Neural progenitor cell (in vitro differentiated cells): ENCODE measurements at regions not wholly inside any gene's neighbourhood (a gene's known extent, or its start where the extent isn't known, plus 50 kb on each side); places are given as distances from the start of the nearest gene placed in this dataset.

ENCODE experiments used
- DNase-seq: peaks from one replicate; pipeline ENCODE4 v3.0.0-alpha.2; 2016; ENCODE audit warnings: low spot score
- H2AFZ ChIP-seq: fragments of 200-600 bp; sonication (generic); replicated peaks from 2 replicates; pipeline ENCODE4 v1.6.1; 2016; ENCODE audit warnings: antibody characterized with exemption
- H3F3A ChIP-seq: fragments of 200-600 bp; sonication (generic); 2 replicates; pipeline ENCODE4 v1.6.1; 2016; ENCODE audit warnings: antibody characterized with exemption, low read depth
- H3K27ac ChIP-seq: fragments of 200-600 bp; sonication (generic); 2 replicates; pipeline ENCODE4 v1.5.1; 2016; ENCODE audit warnings: mild to moderate bottlenecking
- H3K27me3 ChIP-seq: fragments of 200-600 bp; sonication (generic); 2 replicates; pipeline ENCODE4 v1.6.1; 2016; ENCODE audit warnings: mild to moderate bottlenecking, moderate library complexity
- H3K36me3 ChIP-seq: fragments of 200-600 bp; sonication (generic); 2 replicates; pipeline ENCODE4 v1.5.1; 2016
- H3K4me1 ChIP-seq: fragments of 200-600 bp; sonication (generic); 2 replicates; pipeline ENCODE4 v1.6.1; 2016; ENCODE audit warnings: mixed run types
- H3K4me2 ChIP-seq: fragments of 200-600 bp; sonication (generic); 2 replicates; pipeline ENCODE4 v1.6.1; 2016
- H3K4me3 ChIP-seq: fragments of 200-600 bp; sonication (generic); 2 replicates; pipeline ENCODE4 v1.5.1; 2016
- H3K79me2 ChIP-seq: fragments of 200-600 bp; sonication (generic); 2 replicates; pipeline ENCODE4 v1.6.1; 2016; ENCODE audit warnings: low read depth
- H3K9ac ChIP-seq: fragments of 200-600 bp; sonication (generic); 2 replicates; pipeline ENCODE4 v1.6.1; 2016
- H3K9me3 ChIP-seq: fragments of 200-600 bp; sonication (generic); 2 replicates; pipeline ENCODE4 v1.5.1; 2016; ENCODE audit warnings: low read depth
- H4K20me1 ChIP-seq: fragments of 200-600 bp; sonication (generic); 2 replicates; pipeline ENCODE4 v1.6.1; 2016; ENCODE audit warnings: low read depth
- H3K27ac Mint-ChIP-seq: 3 replicates; pipeline ENCODE4 v1.8.0; 2021; ENCODE audit warnings: mixed read lengths
- H3K27me3 Mint-ChIP-seq: 2 replicates; pipeline ENCODE4 v1.8.0; 2022; ENCODE audit warnings: low read depth, mild to moderate bottlenecking, inconsistent platforms, moderate library complexity, mixed read lengths; ENCODE audit not compliant: insufficient read depth
- H3K36me3 Mint-ChIP-seq: 3 replicates; pipeline ENCODE4 v1.8.0; 2021; ENCODE audit warnings: mixed read lengths
- H3K4me1 Mint-ChIP-seq: 3 replicates; pipeline ENCODE4 v1.8.0; 2021; ENCODE audit warnings: mixed read lengths
- H3K4me3 Mint-ChIP-seq: 3 replicates; pipeline ENCODE4 v1.8.0; 2021; ENCODE audit warnings: mild to moderate bottlenecking, moderate library complexity, mixed read lengths
- H3K9me3 Mint-ChIP-seq: 3 replicates; pipeline ENCODE4 v1.8.0; 2020; ENCODE audit warnings: mixed read lengths
- EZH2 ChIP-seq: fragments of 200-600 bp; sonication (generic); IDR thresholded peaks from 2 replicates; pipeline ENCODE4 v1.6.1; 2017; ENCODE audit warnings: antibody characterized with exemption, mild to moderate bottlenecking, moderate library complexity
- EZH2phosphoT487 ChIP-seq: fragments of 200-600 bp; sonication (generic); IDR thresholded peaks from 2 replicates; pipeline ENCODE4 v1.6.1; 2017; ENCODE audit warnings: antibody characterized with exemption
- TF ChIP-seq, protein P1 (sequence below): fragments of 200-600 bp; sonication (generic); IDR thresholded peaks from 2 replicates; pipeline ENCODE4 v1.5.1; 2017; ENCODE audit warnings: antibody characterized with exemption, mild to moderate bottlenecking

DNA sequence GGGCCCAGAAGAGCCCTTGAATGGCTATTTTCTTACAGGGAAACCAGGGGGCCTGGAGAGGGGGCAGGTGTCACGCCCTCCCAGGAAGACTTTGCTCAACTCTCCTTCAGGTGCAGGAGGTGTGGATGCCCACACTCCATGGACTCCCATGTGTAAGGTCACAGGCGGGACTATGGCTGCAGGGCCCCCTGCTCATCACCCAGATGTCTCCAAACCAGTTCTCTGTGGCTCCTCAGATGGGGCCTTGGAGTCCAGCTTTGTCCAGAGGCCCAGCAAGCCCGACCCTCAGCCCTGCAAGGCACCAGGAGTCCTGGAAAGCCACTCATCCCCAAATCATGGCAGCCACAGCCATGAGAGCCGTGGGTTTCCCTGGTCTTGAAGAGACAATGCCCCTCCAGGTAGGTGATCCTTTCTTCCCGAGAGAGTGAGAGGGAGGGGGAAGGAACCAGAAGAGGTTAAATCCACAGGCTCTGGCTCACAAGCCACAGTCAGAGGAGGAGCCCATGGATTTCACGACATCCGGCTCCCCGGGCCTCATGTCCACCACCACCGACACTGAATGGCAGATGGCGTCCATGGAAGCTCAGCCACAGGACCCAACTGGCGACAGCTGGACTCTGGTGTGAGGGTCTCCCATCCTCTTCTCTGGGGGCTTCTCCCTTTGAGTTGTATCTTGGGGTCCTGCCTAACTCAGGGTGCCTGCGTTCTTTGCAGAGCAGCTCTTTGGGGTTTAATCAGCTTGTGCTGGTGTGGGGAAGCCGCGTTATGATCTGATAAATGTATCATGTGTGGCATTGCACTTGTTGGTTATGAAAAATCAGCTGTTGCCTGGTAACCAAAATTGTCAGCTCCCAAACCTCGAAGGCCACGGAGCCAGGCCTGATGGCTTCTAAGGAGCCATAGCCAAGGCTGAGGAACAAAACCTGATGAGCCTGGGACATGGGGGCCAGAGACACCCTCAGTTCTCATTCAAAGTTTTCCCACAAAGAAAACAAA, 620.4 kb downstream of the BRD1 start:
- Histone ChIP-seq H3K4me1 (no peaks in the 10 kb centered on the region), H3K27ac (no peak overlapping the region), H2AFZ (no peak overlapping the region), H3K79me2 (no peaks in the 10 kb centered on the region), H4K20me1 (peaks cover 4% of the 10 kb centered on the region), H3F3A (no peaks in the 10 kb centered on the region), H3K4me2 (no peak overlapping the region), H3K9ac (no peak overlapping the region), H3K4me3 (no peak overlapping the region), H3K9me3 (no peaks in the 10 kb centered on the region), H3K27me3 (no peaks in the 10 kb centered on the region), H3K36me3 (no peaks in the 10 kb centered on the region)
- Mint-ChIP-seq H3K4me3 (no peak overlapping the region), H3K9me3 (no peaks in the 10 kb centered on the region), H3K4me1 (no peaks in the 10 kb centered on the region), H3K36me3 (no peaks in the 10 kb centered on the region), H3K27me3 (peaks cover 9% of the 10 kb centered on the region), H3K27ac (no peak overlapping the region)
- DNase-seq: no peak
- TF ChIP-seq, protein P1, sequence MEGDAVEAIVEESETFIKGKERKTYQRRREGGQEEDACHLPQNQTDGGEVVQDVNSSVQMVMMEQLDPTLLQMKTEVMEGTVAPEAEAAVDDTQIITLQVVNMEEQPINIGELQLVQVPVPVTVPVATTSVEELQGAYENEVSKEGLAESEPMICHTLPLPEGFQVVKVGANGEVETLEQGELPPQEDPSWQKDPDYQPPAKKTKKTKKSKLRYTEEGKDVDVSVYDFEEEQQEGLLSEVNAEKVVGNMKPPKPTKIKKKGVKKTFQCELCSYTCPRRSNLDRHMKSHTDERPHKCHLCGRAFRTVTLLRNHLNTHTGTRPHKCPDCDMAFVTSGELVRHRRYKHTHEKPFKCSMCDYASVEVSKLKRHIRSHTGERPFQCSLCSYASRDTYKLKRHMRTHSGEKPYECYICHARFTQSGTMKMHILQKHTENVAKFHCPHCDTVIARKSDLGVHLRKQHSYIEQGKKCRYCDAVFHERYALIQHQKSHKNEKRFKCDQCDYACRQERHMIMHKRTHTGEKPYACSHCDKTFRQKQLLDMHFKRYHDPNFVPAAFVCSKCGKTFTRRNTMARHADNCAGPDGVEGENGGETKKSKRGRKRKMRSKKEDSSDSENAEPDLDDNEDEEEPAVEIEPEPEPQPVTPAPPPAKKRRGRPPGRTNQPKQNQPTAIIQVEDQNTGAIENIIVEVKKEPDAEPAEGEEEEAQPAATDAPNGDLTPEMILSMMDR: no peak
- TF ChIP-seq EZH2 (no peak), EZH2phosphoT487 (no peak)

DNA sequence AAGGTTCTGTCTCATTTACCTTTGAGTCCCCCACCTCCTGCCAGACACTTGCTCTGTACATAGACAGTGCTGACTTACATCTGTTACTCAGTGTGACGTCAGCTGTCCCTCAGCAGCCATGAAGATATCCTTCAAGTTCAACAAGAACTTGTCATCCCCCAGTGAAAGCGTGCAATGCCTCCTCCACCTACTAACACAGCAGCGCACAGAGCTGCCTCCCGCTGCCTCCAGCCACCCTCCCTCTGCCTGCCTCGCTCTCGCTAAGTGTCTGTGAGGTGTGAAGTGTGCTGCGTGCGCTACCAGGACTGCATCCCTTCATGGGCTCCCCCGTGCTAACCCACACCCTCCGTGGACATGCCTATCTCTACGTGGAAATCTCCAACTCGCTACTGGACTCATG, 621.4 kb downstream of the BRD1 start:
- Histone ChIP-seq H3K4me1 (no peaks in the 10 kb centered on the region), H3K79me2 (no peaks in the 10 kb centered on the region), H3K27me3 (no peaks in the 10 kb centered on the region), H4K20me1 (peaks cover 4% of the 10 kb centered on the region), H3K9ac (no peak overlapping the region), H3K4me2 (no peak overlapping the region), H3K36me3 (no peaks in the 10 kb centered on the region), H3K9me3 (no peaks in the 10 kb centered on the region), H3K4me3 (no peak overlapping the region), H3F3A (no peaks in the 10 kb centered on the region), H2AFZ (no peak overlapping the region), H3K27ac (no peak overlapping the region)
- H3K27ac Mint-ChIP-seq: no peak overlapping the region
- no peak for DNase-seq
- peaks cover 9% of the 10 kb centered on the region for H3K27me3 Mint-ChIP-seq
- no peaks in the 10 kb centered on the region for H3K9me3 Mint-ChIP-seq
- TF ChIP-seq EZH2 (no peak), EZH2phosphoT487 (no peak)
- TF ChIP-seq, protein P1: no peak
- H3K4me1 Mint-ChIP-seq: no peaks in the 10 kb centered on the region
- no peak overlapping the region for H3K4me3 Mint-ChIP-seq
- H3K36me3 Mint-ChIP-seq: no peaks in the 10 kb centered on the region

DNA sequence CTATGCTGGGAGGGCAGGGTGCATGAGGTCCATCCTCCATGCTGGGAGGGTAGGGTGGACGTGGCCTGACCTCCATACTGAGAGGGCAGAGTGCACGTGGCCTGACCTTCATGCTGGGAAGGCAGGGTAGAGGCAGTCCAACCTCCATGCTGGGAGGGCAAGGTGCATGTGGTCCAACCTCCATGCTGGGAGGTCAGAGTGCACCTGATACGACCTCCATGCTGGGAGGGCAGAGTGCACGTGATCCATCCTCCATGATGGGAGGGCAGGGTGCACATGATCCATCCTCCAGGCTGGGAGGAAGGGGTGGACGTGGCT, 622.2 kb downstream of the BRD1 start:
- H3K4me1 Mint-ChIP-seq: no peaks in the 10 kb centered on the region
- Histone ChIP-seq H4K20me1 (peaks cover 4% of the 10 kb centered on the region), H3K4me1 (no peaks in the 10 kb centered on the region), H3K4me3 (no peak overlapping the region), H3K27me3 (no peaks in the 10 kb centered on the region), H3K79me2 (no peaks in the 10 kb centered on the region), H3K4me2 (no peak overlapping the region), H3K9ac (no peak overlapping the region), H2AFZ (no peak overlapping the region), H3K27ac (no peak overlapping the region), H3F3A (no peaks in the 10 kb centered on the region), H3K36me3 (no peaks in the 10 kb centered on the region), H3K9me3 (no peaks in the 10 kb centered on the region)
- TF ChIP-seq, protein P1: no peak
- TF ChIP-seq EZH2 (no peak), EZH2phosphoT487 (no peak)
- peaks cover 9% of the 10 kb centered on the region for H3K27me3 Mint-ChIP-seq
- no peaks in the 10 kb centered on the region for H3K36me3 Mint-ChIP-seq
- DNase-seq: no peak
- no peaks in the 10 kb centered on the region for H3K9me3 Mint-ChIP-seq
- no peak overlapping the region for H3K4me3 Mint-ChIP-seq
- no peak overlapping the region for H3K27ac Mint-ChIP-seq
